ENCODE measurements at regions not wholly inside any gene's neighbourhood (a gene's known extent, or its start where the extent isn't known, plus 50 kb on each side); places are given as distances from the start of the nearest gene placed in this dataset.

GRCh38 chr22:47465809-47466208 lies 703.4 kb downstream of the TBC1D22A start:
- TF ChIP-seq JDP2 (CRISPR knock-in tag; IDR thresholded peaks at IDR 0.05; ENCODE audit: borderline replicate concordance) (no peak), SP2 (CRISPR knock-in tag; IDR thresholded peaks at IDR 0.05) (no peak), FOSL2 (CRISPR knock-in tag; IDR thresholded peaks at IDR 0.05) (no peak)

Measured in HepG2 (cell line).